HG02571 (cell line): ENCODE measurements at regions not wholly inside any gene's neighbourhood (a gene's known extent, or its start where the extent isn't known, plus 50 kb on each side); places are given as distances from the start of the nearest gene placed in this dataset.

Experiments
- ATAC-seq: cut with Tn5 transposase; IDR thresholded peaks from one replicate; pipeline ENCODE4 v1.9.1; 2021; ENCODE audit warnings: mild to moderate bottlenecking, moderate library complexity; ENCODE audit not compliant: unreplicated experiment

DNA sequence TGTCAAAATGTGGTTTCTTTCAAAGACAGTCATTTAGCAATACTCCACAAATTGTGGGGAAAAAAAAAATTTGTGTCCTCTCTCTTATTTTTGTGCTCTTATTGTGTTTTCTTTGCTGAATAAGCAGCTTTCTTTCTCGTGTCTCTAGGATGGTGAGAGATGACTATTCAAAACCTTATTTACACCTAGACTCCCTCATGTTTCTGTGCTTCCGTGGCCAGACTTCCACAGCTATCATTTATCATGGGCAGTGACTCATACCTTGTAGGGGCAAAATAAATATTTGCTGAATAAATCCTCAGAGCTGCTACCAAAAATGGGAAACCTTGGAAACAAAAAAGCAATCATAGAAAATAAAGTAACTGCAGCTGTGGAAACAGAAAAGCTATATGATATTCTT is 204.9 kb upstream of the MIR17HG start:
- no peak for ATAC-seq

DNA sequence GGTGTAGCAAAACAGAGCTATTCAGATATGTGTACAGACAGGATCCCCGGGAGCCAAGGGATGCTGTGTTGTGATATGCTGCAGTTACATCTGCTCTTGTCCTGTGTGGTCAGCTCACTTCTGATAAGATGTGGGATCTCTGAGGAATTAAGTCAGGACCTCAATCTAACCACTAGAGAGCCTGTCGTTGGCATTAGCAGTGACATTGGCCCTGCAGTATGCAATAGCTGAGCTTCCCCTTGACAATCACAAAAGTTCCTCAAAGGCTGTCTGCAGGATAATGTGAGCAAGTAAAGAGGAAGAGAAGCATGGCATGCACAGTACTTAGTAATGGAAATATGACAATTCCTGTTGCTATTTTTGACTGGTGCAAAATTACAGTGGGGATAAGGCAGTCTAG is 203.4 kb upstream of the MIR17HG start:
- no peak for ATAC-seq

DNA sequence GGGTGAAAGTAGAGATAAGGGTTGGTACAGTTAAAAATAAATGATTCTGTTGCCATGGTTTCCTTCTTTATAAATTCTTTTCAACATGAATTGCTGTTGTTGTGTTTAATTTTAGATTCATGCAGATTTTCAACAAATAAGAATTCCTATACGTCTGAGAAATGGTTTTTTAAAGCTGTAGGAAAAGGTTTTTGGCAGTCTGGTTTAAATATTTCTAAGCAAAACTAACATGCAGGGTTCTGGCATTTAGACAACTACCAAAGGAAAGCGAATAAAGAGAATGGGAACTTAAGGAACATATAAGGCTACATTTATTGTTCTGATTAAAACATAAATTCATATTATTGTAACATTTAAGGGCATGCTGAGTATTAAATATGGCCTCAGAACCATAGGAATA is 203.0 kb upstream of the MIR17HG start:
- ATAC-seq: no peak

DNA sequence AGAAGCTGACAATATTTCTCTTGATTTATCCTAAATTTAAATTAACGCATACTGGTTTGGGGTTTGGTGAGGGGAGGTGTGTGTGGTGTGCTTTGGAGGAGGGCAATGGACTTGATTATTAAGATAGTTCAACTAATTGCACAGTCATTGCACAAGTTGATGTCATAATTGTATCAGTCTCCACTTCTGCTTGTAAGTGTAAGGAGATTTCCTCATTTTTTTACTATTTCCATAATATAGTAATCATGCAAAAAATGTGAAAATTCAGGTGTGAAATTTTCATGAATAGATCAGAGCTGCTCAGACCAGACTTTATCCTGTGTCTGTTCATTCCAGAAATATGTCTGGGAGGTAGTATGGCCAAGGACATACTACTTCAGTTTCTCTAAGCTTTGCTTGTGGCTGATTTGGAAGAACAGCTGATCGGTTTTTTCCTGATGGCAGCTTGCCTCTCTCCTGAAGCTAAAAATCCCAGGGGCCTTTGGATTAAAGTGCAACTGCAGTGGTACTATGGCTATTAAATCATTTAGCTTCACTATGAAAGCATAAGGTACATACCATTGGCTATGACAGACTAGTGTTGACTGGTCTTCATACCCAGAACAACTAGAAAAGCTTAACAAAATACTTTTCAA is 201.8 kb upstream of the MIR17HG start:
- ATAC-seq: no peak

DNA sequence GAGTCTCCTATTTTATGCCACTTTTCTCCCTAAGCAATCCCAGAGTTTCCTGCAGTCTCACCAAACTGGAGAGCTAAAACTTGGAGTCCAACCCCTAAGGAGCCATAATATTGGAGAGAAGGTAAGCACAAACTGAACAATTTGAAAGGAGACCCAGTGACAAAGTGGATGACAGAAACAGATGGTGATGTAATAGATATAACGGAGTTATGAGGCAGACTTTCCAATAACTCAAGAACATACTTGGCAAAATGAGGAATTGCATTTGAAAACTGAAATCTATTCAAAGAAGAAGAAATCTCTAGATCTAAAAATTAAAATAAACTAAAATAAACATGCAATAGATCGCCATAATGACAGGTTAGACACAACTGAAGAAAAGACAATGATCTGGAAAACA is 200.9 kb upstream of the MIR17HG start:
- no peak for ATAC-seq

DNA sequence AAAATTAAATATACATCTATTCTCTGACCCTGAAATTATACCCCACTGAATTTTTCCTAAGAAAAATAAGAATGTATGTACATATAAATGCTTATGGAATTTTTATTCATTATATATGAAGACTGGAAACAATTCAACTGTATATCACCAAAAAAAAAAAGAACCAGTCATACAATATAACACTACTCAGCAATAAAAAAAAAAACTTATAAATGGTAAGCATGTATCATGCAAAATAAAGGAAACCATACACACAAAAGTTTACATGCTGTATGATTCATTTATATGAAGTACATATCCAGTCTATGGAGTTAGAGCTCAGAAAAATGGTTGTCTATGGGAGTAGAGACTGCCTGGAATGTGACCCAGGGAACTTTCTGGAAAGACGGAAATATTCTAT is 199.4 kb upstream of the MIR17HG start:
- no peak for ATAC-seq

DNA sequence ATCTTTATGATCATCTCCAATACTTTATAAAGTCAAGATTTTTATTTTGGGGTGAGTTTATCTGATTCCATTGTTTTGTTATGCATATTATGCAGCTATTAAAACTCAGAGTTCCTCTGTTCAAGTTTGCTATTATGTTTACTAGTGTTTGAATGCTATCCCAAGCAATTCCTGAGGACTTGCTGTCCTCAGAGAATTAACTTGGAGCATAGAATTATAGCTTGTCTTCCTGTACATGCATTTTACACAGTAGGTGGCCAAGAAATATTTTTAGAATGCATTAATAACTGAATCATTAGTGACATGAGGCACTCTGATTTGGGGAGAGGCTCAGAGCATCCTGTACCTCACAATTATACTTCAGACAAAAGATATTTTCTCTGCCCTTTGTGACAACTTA is 195.6 kb upstream of the MIR17HG start:
- no peak for ATAC-seq

DNA sequence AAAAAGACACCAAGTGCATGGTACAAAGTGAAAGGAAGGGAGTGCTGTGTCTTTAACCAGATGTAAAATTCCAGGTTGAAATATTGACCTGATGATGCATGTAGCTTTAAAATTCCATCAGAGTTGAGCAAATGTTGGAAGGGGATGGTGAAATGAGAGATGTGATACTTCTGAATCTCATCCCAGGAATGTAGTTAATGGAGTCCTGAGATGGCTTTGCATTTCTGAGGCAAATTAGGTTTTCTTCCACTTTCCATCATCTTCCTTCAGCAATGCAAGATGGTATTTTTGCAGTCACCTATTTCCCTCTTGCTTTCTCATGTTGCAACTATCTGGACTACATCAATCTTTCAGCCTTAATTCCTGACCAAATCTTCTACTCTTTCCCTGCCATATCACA is 194.1 kb upstream of the MIR17HG start:
- no peak for ATAC-seq

DNA sequence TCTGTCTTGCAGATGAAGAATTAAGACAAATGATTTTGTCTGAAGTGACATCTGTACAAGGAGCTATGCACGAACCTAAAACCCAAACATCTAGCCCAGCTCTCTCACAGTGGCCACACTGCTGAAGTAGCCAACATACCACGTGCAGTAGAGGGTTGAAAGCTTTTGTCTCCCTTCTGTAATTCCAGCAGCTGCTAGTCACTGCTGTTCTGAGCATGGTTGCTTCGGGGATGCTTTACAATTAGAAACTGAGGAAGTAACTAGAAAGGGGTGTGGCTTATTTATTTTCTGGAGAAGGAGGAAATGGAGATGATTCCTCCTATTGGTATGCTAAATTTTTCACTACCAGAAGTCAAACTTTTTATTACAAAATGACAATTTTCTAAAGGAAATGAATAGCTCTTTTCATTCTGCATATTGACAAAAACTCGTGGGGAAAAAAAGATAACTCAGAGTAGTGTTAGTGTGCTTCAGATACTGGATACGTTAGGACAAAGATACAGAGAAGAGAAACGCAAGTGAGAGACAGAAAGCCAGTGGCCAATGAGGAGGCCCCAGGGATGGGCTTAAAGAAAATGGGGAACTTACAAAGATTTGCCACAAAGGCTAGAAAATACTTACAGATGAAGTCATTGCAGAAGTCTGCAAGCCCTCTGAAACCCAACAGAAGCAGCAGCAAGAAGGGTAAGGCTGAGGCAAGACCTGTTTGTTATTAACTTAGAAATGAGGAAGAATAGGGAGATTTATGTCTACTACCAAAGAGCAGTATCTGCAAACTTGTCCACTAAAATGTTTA is 192.7 kb upstream of the MIR17HG start:
- no peak for ATAC-seq

DNA sequence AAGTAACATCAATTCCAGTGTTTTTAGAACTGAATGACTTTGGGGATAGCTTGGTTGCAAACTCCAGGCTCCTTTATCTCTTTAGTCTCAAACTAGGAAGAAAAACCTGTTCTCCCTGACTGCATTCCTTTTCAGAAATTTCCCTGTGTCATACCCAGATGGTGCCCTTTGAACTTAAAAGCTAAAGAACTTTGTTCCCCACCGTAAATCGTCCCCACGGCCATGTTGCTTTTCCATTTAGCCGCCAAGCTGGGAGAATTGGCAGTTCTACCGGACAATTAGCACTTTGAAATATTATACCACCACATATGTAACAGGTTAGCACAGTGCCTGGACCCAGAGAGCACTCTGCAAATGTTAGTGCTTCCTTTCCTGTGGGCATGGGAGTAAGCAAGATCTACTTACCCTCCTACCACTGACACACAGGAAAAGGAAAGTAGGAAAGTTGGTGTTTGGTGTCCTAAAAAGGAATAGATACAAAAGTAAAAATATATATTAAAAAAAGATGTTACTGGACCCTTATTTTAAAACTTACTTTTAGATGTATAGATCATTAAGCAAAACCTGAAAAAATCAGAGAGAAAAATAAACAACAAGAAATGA is 191.9 kb upstream of the MIR17HG start:
- no peak for ATAC-seq

DNA sequence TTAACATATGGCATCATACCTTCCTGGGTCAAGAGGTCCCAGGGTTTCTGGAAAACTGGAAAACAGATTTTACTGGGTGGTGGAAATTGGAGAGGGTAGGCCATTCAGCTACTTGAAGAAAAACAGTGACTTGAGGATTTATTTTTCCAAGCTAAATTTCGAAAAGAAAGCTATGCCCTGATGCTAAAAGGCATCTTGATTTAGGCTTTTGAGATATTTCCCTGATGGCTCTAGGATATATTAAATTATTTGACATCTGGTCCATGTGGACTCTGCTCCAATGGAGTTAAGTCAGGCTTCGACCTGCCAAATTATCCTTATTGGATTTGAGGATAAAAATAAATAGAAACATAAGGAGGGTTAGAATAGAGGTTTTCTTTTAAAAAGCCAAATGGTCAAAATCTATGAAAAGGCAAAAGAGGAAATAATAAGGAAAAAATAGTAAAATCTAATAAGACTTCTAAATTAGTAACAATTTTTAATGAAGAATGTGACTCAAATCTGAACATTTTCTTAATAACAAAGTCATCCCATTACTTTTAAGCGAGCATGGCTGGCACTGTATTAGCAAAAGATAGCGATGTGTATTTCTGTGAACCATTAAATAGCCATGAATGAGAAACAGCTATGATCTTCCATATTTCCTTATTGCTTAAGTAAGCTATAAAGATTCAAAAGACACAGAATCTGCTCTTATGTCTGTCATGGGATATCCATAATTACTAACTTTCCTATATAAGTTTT is 190.0 kb upstream of the MIR17HG start:
- no peak for ATAC-seq

DNA sequence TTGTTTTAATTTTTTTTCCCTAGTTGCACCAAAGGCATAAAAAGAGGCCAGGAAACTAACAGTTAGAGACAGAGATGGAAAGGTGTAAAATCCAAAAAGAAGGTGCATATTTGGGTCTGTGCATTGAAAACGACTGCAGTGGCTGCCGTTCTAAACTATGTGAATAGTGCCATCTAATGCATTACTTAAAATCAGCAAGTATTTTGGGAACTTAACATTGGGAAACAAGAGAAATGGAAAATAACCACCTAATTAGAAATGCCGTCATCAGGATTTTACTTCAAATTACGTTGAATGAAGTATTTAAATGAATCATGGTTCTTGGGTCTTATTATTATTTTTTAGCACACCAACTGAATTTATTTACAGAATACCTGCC is 189.5 kb upstream of the MIR17HG start:
- ATAC-seq: no peak

DNA sequence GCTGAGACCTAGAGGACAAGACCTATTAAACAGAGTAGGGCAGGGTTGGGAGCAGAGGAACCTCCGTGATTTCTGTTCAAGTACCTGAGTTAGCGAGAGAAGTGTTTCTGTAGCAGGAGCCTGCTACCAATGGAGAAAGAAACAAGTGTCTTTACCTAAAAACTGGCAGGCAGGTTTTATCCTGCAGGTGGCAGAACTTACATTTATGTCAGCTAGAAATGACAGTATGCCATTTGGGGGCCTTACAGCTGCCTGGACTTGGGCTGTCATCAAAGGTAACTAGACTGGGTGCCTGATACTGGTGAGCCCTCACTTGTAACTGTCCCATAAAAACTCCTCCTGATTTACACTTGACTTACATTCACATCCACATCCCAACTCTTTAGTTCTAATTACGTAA is 185.3 kb upstream of the MIR17HG start:
- ATAC-seq: no peak

DNA sequence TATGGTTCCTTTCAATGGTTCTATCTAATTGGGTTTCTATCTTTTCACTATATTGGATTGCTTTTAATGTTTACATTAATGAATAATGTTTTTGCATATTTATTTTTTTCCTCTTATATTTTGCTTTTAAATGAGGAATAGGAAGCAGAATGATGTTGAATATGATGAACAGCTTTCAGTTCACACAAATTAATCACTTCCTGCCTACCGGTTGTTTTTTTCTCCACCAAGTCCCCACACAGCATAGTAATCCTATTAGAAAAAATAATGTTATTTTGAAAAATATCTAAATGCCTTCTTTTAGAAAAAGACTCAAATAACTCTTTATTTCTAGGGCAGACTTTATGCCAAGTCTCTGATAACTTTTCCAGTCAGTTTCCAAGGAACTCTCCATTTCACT is 184.9 kb upstream of the MIR17HG start:
- ATAC-seq: no peak

DNA sequence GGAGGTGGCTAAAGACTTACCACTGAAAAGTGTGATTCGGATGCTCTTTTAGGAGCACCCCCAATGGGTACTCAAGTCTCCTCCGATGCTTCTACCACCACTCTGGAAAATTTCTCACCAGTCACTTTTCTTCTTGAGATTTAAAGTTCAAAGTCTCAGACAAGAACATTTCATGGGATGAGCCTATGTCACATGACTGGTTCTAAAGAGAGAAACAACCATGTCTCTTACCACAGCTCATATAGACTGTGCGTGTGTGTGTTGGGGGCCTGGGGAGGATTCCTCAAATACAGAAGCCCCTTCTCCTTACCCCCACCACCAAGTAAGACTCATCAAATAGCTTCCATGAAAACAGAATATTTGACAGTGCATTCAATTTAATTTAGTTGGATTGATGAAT is 181.7 kb upstream of the MIR17HG start:
- no peak for ATAC-seq

DNA sequence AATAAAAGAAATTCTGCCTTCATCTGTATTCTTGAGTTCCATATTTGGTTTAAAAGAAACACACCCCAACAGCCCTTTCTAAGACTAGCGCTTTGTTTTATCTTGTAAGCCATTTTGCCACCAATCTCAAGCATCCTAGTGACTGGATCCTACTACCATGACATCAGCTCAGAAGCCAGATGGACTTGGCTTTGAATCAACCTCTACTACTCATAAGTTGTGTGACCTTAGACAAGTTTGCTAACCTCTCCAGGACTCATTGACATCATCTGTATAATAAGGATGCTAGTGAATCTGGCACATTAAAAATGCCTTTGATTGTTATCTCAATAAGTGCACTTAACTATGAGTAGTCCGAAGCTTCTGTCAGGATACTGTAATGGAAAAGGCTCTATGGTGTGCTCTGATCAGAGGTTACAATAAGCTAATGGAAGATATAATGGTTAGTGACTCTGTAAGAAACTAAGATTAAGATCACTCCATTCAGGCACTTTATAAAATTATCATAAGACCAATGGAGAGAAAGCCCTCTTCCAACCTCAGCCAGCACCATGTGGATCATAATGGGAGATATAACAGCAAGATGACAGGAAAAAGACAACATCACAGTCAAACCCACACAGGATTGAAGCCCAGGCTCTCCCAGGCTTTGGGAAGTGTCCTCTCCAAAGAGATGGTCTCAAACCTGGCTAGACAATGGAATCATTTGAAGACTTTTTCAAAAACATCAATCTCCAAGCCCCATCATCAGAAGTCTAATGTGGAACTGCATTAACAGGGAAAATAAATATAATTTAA is 180.6 kb upstream of the MIR17HG start:
- no peak for ATAC-seq

DNA sequence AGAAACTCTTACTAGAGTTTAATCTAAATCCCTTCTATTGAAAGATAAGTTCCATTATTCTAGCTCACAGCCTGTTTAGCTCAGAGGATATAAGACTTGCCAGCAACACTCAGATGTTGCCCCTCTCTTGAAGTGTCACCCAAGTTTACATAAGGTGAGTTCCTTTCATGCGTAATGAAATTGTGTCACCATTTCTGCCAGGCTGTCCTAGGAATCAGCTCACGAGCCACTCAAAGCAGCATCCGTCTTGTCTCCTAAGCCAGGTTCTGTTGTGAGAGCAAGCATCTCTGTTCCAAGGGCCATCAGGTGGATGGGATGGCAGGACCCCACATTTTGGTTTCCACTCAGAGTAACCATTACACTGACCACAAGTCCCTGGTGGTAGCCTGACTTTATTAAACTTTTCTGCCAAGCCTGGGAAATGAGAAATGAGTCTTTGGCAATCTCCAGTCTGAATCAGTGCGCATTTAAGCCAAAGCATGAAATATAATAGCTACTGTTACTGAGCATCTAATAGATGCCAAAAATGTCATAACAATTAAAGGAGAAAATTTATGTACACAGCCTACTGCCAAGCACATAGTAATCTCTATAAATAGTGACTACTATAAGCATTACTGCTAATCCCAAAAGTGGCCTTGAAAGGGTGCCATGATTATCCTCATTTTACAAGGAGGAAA is 179.6 kb upstream of the MIR17HG start:
- ATAC-seq: no peak

DNA sequence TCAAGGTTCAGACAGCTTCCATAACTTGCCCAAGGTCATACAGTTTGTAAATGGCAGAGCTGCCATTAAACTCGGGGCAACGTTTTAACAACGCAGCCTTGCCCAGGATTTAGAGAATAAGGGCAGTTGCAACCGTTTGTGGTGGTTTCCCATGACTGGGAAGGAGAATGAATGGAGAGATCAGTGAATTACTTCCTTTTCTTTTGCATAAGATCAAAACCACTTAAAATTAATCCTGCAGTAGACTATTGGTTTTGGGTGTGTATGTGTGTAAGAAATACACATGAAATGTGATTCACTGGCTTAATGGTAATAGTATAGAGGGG is 179.1 kb upstream of the MIR17HG start:
- no peak for ATAC-seq

DNA sequence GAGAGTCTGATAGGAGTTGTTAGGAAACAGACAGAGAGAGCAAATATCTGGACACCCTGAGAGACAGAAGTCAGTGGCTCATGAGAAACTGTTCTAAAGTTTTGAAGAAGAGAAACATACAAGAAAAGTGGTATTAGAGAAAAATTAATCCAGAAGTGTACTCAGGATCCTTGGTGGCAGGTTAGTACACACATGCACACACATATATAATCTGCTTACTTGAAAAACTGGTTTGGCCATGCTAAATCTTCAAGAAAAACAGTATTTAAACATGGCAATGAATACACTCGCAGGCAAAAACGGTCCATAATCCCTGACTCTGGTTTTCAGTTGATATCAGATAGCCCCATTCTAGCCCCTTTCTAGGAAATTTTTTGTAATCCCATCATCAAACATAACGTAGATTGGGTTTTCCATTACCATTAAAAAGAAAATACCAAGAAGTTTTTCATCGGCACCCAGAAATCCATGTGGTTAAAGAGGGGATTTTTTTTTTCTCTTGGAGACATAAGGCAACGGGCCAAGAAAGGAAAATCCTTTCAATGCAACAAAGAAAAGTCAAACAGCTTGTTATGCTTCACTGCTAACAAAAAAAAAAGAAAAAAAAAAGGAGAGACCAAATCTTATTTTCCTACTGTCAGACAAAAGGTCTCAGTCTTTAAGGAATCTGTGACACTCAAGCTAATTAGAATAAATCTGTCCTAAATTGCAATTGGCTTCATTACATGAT is 178.0 kb upstream of the MIR17HG start:
- ATAC-seq: no peak

DNA sequence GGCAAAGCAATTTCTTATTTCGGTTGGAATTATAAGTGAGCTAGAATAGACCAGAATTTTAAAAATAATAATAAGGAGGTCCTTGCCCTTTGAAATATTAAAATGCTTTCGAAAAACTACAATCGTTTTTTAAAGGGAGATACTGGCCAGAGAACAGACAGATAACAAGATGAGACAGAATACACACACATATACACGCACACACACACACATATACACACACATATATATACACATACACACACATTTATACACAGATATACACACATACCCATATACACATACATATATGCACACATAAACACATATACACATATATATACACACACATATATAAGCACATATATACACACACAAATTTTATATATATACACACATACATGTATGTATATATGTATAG is 175.3 kb upstream of the MIR17HG start:
- ATAC-seq: no peak
